Spleen (tissue), 11 donors: ENCODE measurements at regions not wholly inside any gene's neighbourhood (a gene's known extent, or its start where the extent isn't known, plus 50 kb on each side); places are given as distances from the start of the nearest gene placed in this dataset.

ENCODE experiments used
- DNase-seq: peaks from one replicate; pipeline ENCODE4 v3.0.0-alpha.2; 2020
- H3K27ac ChIP-seq, 8 donors: fragments of 200-600 bp; sonication (generic) in 7 of 8; 1 replicate in 4 of 8; 2 replicates in 4 of 8; pipeline versions ENCODE4 v1.5.0 to v1.8.0; 2016 to 2021; ENCODE audit warnings: inconsistent platforms in 4 of 8, mild to moderate bottlenecking in 4 of 8, moderate library complexity in 1 of 8
- H3K27me3 ChIP-seq, 7 donors: fragments of 200-600 bp; sonication (generic) in 6 of 7; replicated peaks in 1 of 7; 1 replicate in 4 of 7; 2 replicates in 3 of 7; pipeline versions ENCODE4 v1.5.0 to v1.8.0; 2016 to 2021; ENCODE audit warnings: inconsistent platforms in 3 of 7, mild to moderate bottlenecking in 1 of 7
- H3K36me3 ChIP-seq, 6 donors: fragments of 200-600 bp; sonication (generic) in 5 of 6; 1 replicate in 4 of 6; 2 replicates in 2 of 6; pipeline versions ENCODE4 v1.5.0 to v1.8.0; 2016 to 2021; ENCODE audit warnings: inconsistent platforms in 2 of 6
- H3K4me1 ChIP-seq, 6 donors: fragments of 200-600 bp; sonication (generic) in 5 of 6; 1 replicate in 3 of 6; 2 replicates in 3 of 6; pipeline versions ENCODE4 v1.5.0 to v1.8.0; 2016 to 2021; ENCODE audit warnings: inconsistent platforms in 3 of 6
- H3K4me3 ChIP-seq, 8 donors: fragments of 200-600 bp; sonication (generic) in 7 of 8; 1 replicate in 4 of 8; 2 replicates in 4 of 8; pipeline versions ENCODE4 v1.5.0 to v1.8.0; 2016 to 2021; ENCODE audit warnings: inconsistent platforms in 4 of 8, mild to moderate bottlenecking in 4 of 8, moderate library complexity in 2 of 8
- H3K9me3 ChIP-seq, 8 donors: fragments of 200-600 bp; sonication (generic) in 7 of 8; 1 replicate in 4 of 8; 2 replicates in 4 of 8; pipeline versions ENCODE4 v1.5.0 to v1.8.0; 2016 to 2021; ENCODE audit warnings: inconsistent platforms in 4 of 8
- CTCF ChIP-seq, 11 experiments: fragments of 200-600 bp in 7 of 11; fragments of 450-650 bp in 4 of 11; sonication (generic) in 4 of 11; IDR thresholded peaks in 8 of 11; conservative IDR thresholded peaks in 3 of 11; 1 replicate in 7 of 11; 2 replicates in 4 of 11; pipeline versions ENCODE4 v1.4.0 to v1.8.0; 2016 to 2021; ENCODE audit warnings: antibody characterized with exemption in 11 of 11, inconsistent platforms in 4 of 11, mild to moderate bottlenecking in 1 of 11
- POLR2A ChIP-seq, 3 donors: fragments of 450-650 bp; IDR thresholded peaks; one replicate each; pipeline ENCODE4 v1.5.1; 2017; ENCODE audit warnings: antibody characterized with exemption in 3 of 3, mild to moderate bottlenecking in 1 of 3
- POLR2AphosphoS5 ChIP-seq, 3 donors: sonication (generic); formaldehyde crosslinking; IDR thresholded peaks; one replicate each; pipeline ENCODE4 v1.5.1; 2017; ENCODE audit warnings: antibody characterized with exemption in 3 of 3
- WGBS, 5 donors: extraction: QIAGEN DNeasy Blood & Tissue Kit in 3 of 5; methylation state at CpG; one replicate each; pipeline versions ENCODE4 v1.1.5 to v1.1.7; 2013 to 2018; 5-methylcytosine and 5-hydroxymethylcytosine counted together
- intact Hi-C: fragments of 100-400 bp; cut with DNase I; formaldehyde crosslinking; loops from one replicate; pipeline ENCODE4 v1.15.0; 2023; ENCODE audit warnings: low total_unique reads
- donor health status: healthy with polysubstance abuse.
- donor health status: DM: no; HTN: no; CAD: no; lungs with moderate emphysema.
- donor health status: DM: no; HTN: no; CAD: no.
- donor health status: Bipolar disorder and iron deficiency.
- donor health status: healthy.
- donor health status: DM: no; HTN: no; CAD: no.
- donor health status: DM: yes; HTN: yes; CAD: no.

GRCh38 chr18:4869155-4869554 is 327.9 kb downstream of the AKAIN1 start:
- no peak for TF ChIP-seq POLR2A (IDR thresholded peaks at IDR 0.05)
- no peak for TF ChIP-seq CTCF (IDR thresholded peaks at IDR 0.05 in 8 of 11, conservative IDR thresholded peaks at IDR 0.05 in 3 of 11)
- TF ChIP-seq POLR2AphosphoS5 (IDR thresholded peaks at IDR 0.05), result no peak
- Histone ChIP-seq H3K4me1 (no peaks in the 10 kb centered on the region), H3K4me3 (no peak overlapping the region), H3K27ac (no peak overlapping the region), H3K27me3 (no peaks in the 10 kb centered on the region), H3K36me3 (no peaks in the 10 kb centered on the region), H3K9me3 (peaks cover 0 to 57% (median 43%) of the 10 kb centered on the region in 8 donors)
- no peak for DNase-seq
- 76 to 85% (median 81%) methylated on average over 3 of the region's 3 CpGs for WGBS, 5 donors
- intact Hi-C loops, result no loop called here

GRCh38 chr18:4858379-4859127 is 338.5 kb downstream of the AKAIN1 start:
- no peaks in the 10 kb centered on the region for H3K4me1 ChIP-seq
- H3K4me3 ChIP-seq, result no peak overlapping the region
- H3K36me3 ChIP-seq, result no peaks in the 10 kb centered on the region
- 70 to 86% (median 73%) methylated on average over 3 of the region's 3 CpGs for WGBS, 5 donors
- intact Hi-C loops, result no loop called here
- peaks cover 0 to 18% (median 11%) of the 10 kb centered on the region in 8 donors for H3K9me3 ChIP-seq
- H3K27ac ChIP-seq, result no peak overlapping the region
- no peaks in the 10 kb centered on the region for H3K27me3 ChIP-seq
- TF ChIP-seq CTCF (IDR thresholded peaks at IDR 0.05 in 8 of 11, conservative IDR thresholded peaks at IDR 0.05 in 3 of 11), result no peak
- no peak for TF ChIP-seq POLR2AphosphoS5 (IDR thresholded peaks at IDR 0.05)
- TF ChIP-seq POLR2A (IDR thresholded peaks at IDR 0.05), result no peak
- no peak for DNase-seq

GRCh38 chr18:4854671-4855070 is 342.4 kb downstream of the AKAIN1 start:
- TF ChIP-seq POLR2A (IDR thresholded peaks at IDR 0.05) (no peak), CTCF (IDR thresholded peaks at IDR 0.05 in 8 of 11, conservative IDR thresholded peaks at IDR 0.05 in 3 of 11) (no peak), POLR2AphosphoS5 (IDR thresholded peaks at IDR 0.05) (no peak)
- intact Hi-C loops, result no loop called here
- no peaks in the 10 kb centered on the region for H3K36me3 ChIP-seq
- H3K9me3 ChIP-seq, result peaks cover 0 to 12% (median 3%) of the 10 kb centered on the region in 8 donors
- no peaks in the 10 kb centered on the region for H3K4me1 ChIP-seq
- no peak overlapping the region for H3K4me3 ChIP-seq
- DNase-seq, result no peak
- 71 to 93% (median 81%) methylated on average over 1 of the region's 1 CpG for WGBS, 5 donors
- H3K27ac ChIP-seq, result no peak overlapping the region
- H3K27me3 ChIP-seq, result no peaks in the 10 kb centered on the region

- Histone ChIP-seq H3K36me3 (no peaks in the 10 kb centered on the region), H3K4me3 (no peak overlapping the region), H3K4me1 (no peaks in the 10 kb centered on the region), H3K27ac (no peak overlapping the region), H3K9me3 (peaks cover 0 to 12% (median 1%) of the 10 kb centered on the region in 8 donors), H3K27me3 (no peaks in the 10 kb centered on the region)
- intact Hi-C loops, result no loop called here
- WGBS, 5 donors, result 96 to 100% (median 97%) methylated on average over 1 of the region's 1 CpG
- TF ChIP-seq POLR2A (IDR thresholded peaks at IDR 0.05) (no peak), POLR2AphosphoS5 (IDR thresholded peaks at IDR 0.05) (no peak), CTCF (IDR thresholded peaks at IDR 0.05 in 8 of 11, conservative IDR thresholded peaks at IDR 0.05 in 3 of 11) (no peak)
- no peak for DNase-seq
Observed at GRCh38 chr18:4851301-4851976, 345.6 kb downstream of the AKAIN1 start.
